GM12878 (cell line): ENCODE measurements at regions not wholly inside any gene's neighbourhood (a gene's known extent, or its start where the extent isn't known, plus 50 kb on each side); places are given as distances from the start of the nearest gene placed in this dataset.

ENCODE experiments used
- ATAC-seq: fragments of 200-7000 bp; cut with Tn5 transposase; 3 replicates; pipeline ENCODE4 v1.9.1; 2020; ENCODE audit warnings: mild to moderate bottlenecking, moderate library complexity
- BruUV-seq: library from RNA; stranded (reverse); fragments of 400-500 nt; replicated peaks from 2 replicates; lab custom pipeline; 2021; lab: Mats Ljungman, UMichigan
- CTCF ChIA-PET: fragments of 300-600 bp; sonication (Branson Sonifier 250); formaldehyde crosslinking; extraction: SDS; loops from one replicate; lab custom pipeline; 2021; ENCODE audit warnings: inconsistent platforms; lab: Yijun Ruan, JAX
- POLR2A ChIA-PET: fragments of 350-600 bp; formaldehyde crosslinking; extraction: SDS; loops from one replicate; lab custom pipeline; 2021; ENCODE audit warnings: inconsistent platforms; lab: Charles Lee
- RAD21 ChIA-PET: fragments of 300-600 bp; sonication (Branson Sonifier 250); formaldehyde crosslinking; loops from one replicate; lab custom pipeline; 2023; ENCODE audit warnings: antibody characterized with exemption; ENCODE audit not compliant: unreplicated experiment; lab: Charles Lee
- SMC1A ChIA-PET: fragments of 300-600 bp; sonication (Branson Sonifier 250); formaldehyde crosslinking; loops from one replicate; lab custom pipeline; 2023; ENCODE audit not compliant: unreplicated experiment, uncharacterized antibody; lab: Charles Lee
- DNase-seq: peaks from one replicate; pipeline ENCODE4 v3.0.0-alpha.2; 2011; ENCODE audit warnings: low read depth, low spot score
- FAIRE-seq: peaks from 3 replicates; lab custom pipeline; 2011; peaks lifted over from hg19 to GRCh38; lab: Jason Lieb, UNC
- H2AFZ ChIP-seq: 2 replicates; pipeline ENCODE4 v1.6.0; 2011; ENCODE audit warnings: low read depth, low read length, control low read depth; ENCODE audit not compliant: control insufficient read depth
- H3K27ac ChIP-seq: 2 replicates; pipeline ENCODE4 v1.5.1; 2011; ENCODE audit warnings: control low read depth; ENCODE audit not compliant: control insufficient read depth, insufficient read depth
- H3K27me3 ChIP-seq, 2 experiments: replicated peaks in 1 of 2; 2 replicates each; pipeline versions ENCODE4 v1.6.0 to v1.6.1; 2011; ENCODE audit warnings: low read length in 1 of 2; ENCODE audit not compliant: control insufficient read depth in 2 of 2, insufficient read depth in 2 of 2
- H3K36me3 ChIP-seq, 2 experiments: 2 replicates each; pipeline ENCODE4 v1.5.1; 2011; ENCODE audit warnings: low read length in 1 of 2; ENCODE audit not compliant: control insufficient read depth in 2 of 2, insufficient read depth in 2 of 2
- H3K4me1 ChIP-seq: 2 replicates; pipeline ENCODE4 v1.6.1; 2011; ENCODE audit warnings: mild to moderate bottlenecking, low read length, moderate library complexity, mixed read lengths; ENCODE audit not compliant: control insufficient read depth, insufficient read depth
- H3K4me2 ChIP-seq: 2 replicates; pipeline ENCODE4 v1.6.0; 2011; ENCODE audit warnings: control low read depth; ENCODE audit not compliant: control insufficient read depth, insufficient read depth
- H3K4me3 ChIP-seq: fragments of 200-600 bp; sonication (generic); 2 replicates; pipeline ENCODE4 v1.5.1; 2016
- H3K79me2 ChIP-seq: 2 replicates; pipeline ENCODE4 v1.6.0; 2011; ENCODE audit warnings: low read length; ENCODE audit not compliant: control insufficient read depth, insufficient read depth
- H3K9ac ChIP-seq: 2 replicates; pipeline ENCODE4 v1.8.0; 2011; ENCODE audit warnings: low read length, control low read depth, mixed read lengths; ENCODE audit not compliant: control insufficient read depth, insufficient read depth
- H3K9me3 ChIP-seq: replicated peaks from 3 replicates; pipeline ENCODE4 v1.5.1; 2011; ENCODE audit warnings: mild to moderate bottlenecking, low read length; ENCODE audit not compliant: control insufficient read depth, insufficient read depth
- H4K20me1 ChIP-seq: 2 replicates; pipeline ENCODE4 v1.6.0; 2011; ENCODE audit not compliant: control insufficient read depth, insufficient read depth
- E4F1 ChIP-seq: fragments of 450-650 bp; IDR thresholded peaks from 2 replicates; pipeline ENCODE4 v1.6.1; 2018; ENCODE audit warnings: borderline replicate concordance, mild to moderate bottlenecking; ENCODE audit not compliant: partially characterized antibody
- ELK1 ChIP-seq: IDR thresholded peaks from 2 replicates; pipeline ENCODE4 v1.6.1; 2012; ENCODE audit warnings: low read depth, low read length, improper control_type of control experiment
- ESRRA ChIP-seq: IDR thresholded peaks from 2 replicates; pipeline ENCODE4 v1.6.1; 2012; ENCODE audit warnings: mild to moderate bottlenecking, low read length, improper control_type of control experiment
- EZH2 ChIP-seq: IDR thresholded peaks from 2 replicates; pipeline ENCODE4 v1.6.1; 2012; ENCODE audit warnings: low read depth, mild to moderate bottlenecking, control low read depth, inconsistent platforms, low read length, borderline replicate concordance; ENCODE audit not compliant: control insufficient read depth
- HCFC1 ChIP-seq: fragments of 150-350 bp; IDR thresholded peaks from 2 replicates; pipeline ENCODE4 v1.6.1; 2014; ENCODE audit warnings: low read length
- KAT2A ChIP-seq: conservative IDR thresholded peaks from 2 replicates; pipeline ENCODE4 v1.6.1; 2011; ENCODE audit warnings: low read depth, low read length; ENCODE audit not compliant: control insufficient read depth
- MEF2B ChIP-seq: fragments of 450-650 bp; IDR thresholded peaks from 2 replicates; pipeline ENCODE4 v1.6.1; 2018; ENCODE audit warnings: mild to moderate bottlenecking, moderate library complexity; ENCODE audit not compliant: partially characterized antibody, poor library complexity, severe bottlenecking
- NFIC ChIP-seq: IDR thresholded peaks from 2 replicates; pipeline ENCODE4 v1.6.1; 2012; ENCODE audit warnings: low read depth, mild to moderate bottlenecking, inconsistent platforms, low read length, moderate library complexity
- SMC3 ChIP-seq: IDR thresholded peaks from 2 replicates; pipeline ENCODE4 v1.6.1; 2011; ENCODE audit warnings: low read length, improper control_type of control experiment, borderline replicate concordance
- SP1 ChIP-seq: IDR thresholded peaks from one replicate; pipeline ENCODE4 v1.6.1; 2011; ENCODE audit warnings: low read depth, low read length
- SREBF2 ChIP-seq: IDR thresholded peaks from 2 replicates; pipeline ENCODE4 v1.6.1; 2012; ENCODE audit warnings: mild to moderate bottlenecking, low read length
- STAT1 ChIP-seq: fragments of 450-650 bp; conservative IDR thresholded peaks from 2 replicates; pipeline ENCODE4 v1.6.1; 2014; ENCODE audit warnings: antibody characterized with exemption, mild to moderate bottlenecking
- TARDBP ChIP-seq: IDR thresholded peaks from 2 replicates; pipeline ENCODE4 v1.6.1; 2016; ENCODE audit warnings: borderline replicate concordance
- YBX1 ChIP-seq: fragments of 450-650 bp; IDR thresholded peaks from 2 replicates; pipeline ENCODE4 v1.6.1; 2016; ENCODE audit warnings: antibody characterized with exemption
- ZBTB33 ChIP-seq: fragments of 450-650 bp; IDR thresholded peaks from 2 replicates; pipeline ENCODE4 v1.6.1; 2017; ENCODE audit warnings: mild to moderate bottlenecking
- ZNF207 ChIP-seq: fragments of 450-650 bp; IDR thresholded peaks from 2 replicates; pipeline ENCODE4 v1.6.1; 2014; ENCODE audit warnings: antibody characterized with exemption, mild to moderate bottlenecking, borderline replicate concordance
- WGBS: methylation state at CpG from one replicate; pipeline ENCODE4 v1.1.6; 2016; ENCODE audit warnings: low lambda C conversion rate; ENCODE audit not compliant: insufficient replicate concordance, insufficient coverage; ENCODE audit errors: missing lambda C conversion rate; 5-methylcytosine and 5-hydroxymethylcytosine counted together
- in situ Hi-C: fragments of 300-500 bp; cut with MboI; formaldehyde crosslinking; loops from 9 replicates; pipeline ENCODE4 v1.14.3; 2018; ENCODE audit warnings: mixed read lengths
- intact Hi-C: fragments of 100-400 bp; cut with micrococcal nuclease; formaldehyde crosslinking; loops from one replicate; pipeline ENCODE4 v1.14.2; 2022; ENCODE audit not compliant: unreplicated experiment

- POLR2A ChIA-PET: no interaction called here
- H3K4me3 ChIP-seq: no peak overlapping the region
- no TSS peak for BruUV-seq
- intact Hi-C loops: no loop called here
- TF ChIP-seq SMC3 (no peak), YBX1 (no peak), TARDBP (no peak), SP1 (no peak), STAT1 (no peak), ZBTB33 (no peak), EZH2 (no peak), HCFC1 (no peak), ELK1 (no peak), ESRRA (no peak), MEF2B (no peak), E4F1 (no peak), KAT2A (no peak), SREBF2 (no peak), NFIC (no peak), ZNF207 (no peak)
- TF ChIP-seq, all 136 proteins: peak for 0
- H3K4me1 ChIP-seq: no peaks in the 10 kb centered on the region
- in situ Hi-C loops: no loop called here
- SMC1A ChIA-PET: no interaction called here
- H3K36me3 ChIP-seq: no peaks in the 10 kb centered on the region
- H3K4me2 ChIP-seq: no peak overlapping the region
- RAD21 ChIA-PET: no interaction called here
- H3K27me3 ChIP-seq: no peaks in the 10 kb centered on the region
- no peaks in the 10 kb centered on the region for H3K79me2 ChIP-seq
- H4K20me1 ChIP-seq: no peaks in the 10 kb centered on the region
- no peak for ATAC-seq
- no peak for FAIRE-seq
- H3K9me3 ChIP-seq: no peaks in the 10 kb centered on the region
- H2AFZ ChIP-seq: no peak overlapping the region
- WGBS: 17% methylated on average over 7 of the region's 7 CpGs
- CTCF ChIA-PET: no interaction called here
- no peak for DNase-seq
- H3K27ac ChIP-seq: no peak overlapping the region
- H3K9ac ChIP-seq: no peak overlapping the region
Observed at GRCh38 chr15:59825901-59826300, 136.8 kb upstream of the BNIP2 start.
